GM23338 (cell line): ENCODE measurements at regions not wholly inside any gene's neighbourhood (a gene's known extent, or its start where the extent isn't known, plus 50 kb on each side); places are given as distances from the start of the nearest gene placed in this dataset.

Source experiments
- CTCF ChIP-seq, 2 experiments: fragments of 200-600 bp in 1 of 2; sonication (generic) in 1 of 2; conservative IDR thresholded peaks; 2 replicates each; pipeline versions ENCODE4 v1.5.1 to v1.6.1; 2016 to 2017; ENCODE audit warnings: antibody characterized with exemption in 2 of 2, low read depth in 2 of 2, mild to moderate bottlenecking in 2 of 2, moderate library complexity in 1 of 2
- POLR2AphosphoS5 ChIP-seq: IDR thresholded peaks from 2 replicates; pipeline ENCODE4 v1.6.1; 2016; ENCODE audit warnings: antibody characterized with exemption, low read depth

GRCh38 chr16:62549875-62550274, 513.6 kb upstream of the CDH8 start:
- TF ChIP-seq CTCF (conservative IDR thresholded peaks at IDR 0.05; ENCODE audit: low read depth in 2 of 2) (no peak), POLR2AphosphoS5 (no peak)
